BJ (cell line): ENCODE measurements at regions not wholly inside any gene's neighbourhood (a gene's known extent, or its start where the extent isn't known, plus 50 kb on each side); places are given as distances from the start of the nearest gene placed in this dataset.

Source experiments
- CTCF ChIA-PET: fragments of 350-600 bp; formaldehyde crosslinking; extraction: SDS; loops from one replicate; lab custom pipeline; 2021; ENCODE audit warnings: antibody characterized with exemption, inconsistent platforms; lab: Yijun Ruan, JAX
- POLR2A ChIA-PET: fragments of 300-600 bp; sonication (Branson Sonifier 250); formaldehyde crosslinking; extraction: SDS; loops from one replicate; lab custom pipeline; 2021; ENCODE audit warnings: antibody characterized with exemption; lab: Charles Lee
- DNase-seq: peaks from one replicate; pipeline ENCODE4 v3.0.0-alpha.2; 2011; ENCODE audit warnings: low read depth
- H3K27me3 ChIP-seq: 2 replicates; pipeline ENCODE4 v1.6.0; 2011; ENCODE audit warnings: low read length; ENCODE audit not compliant: control insufficient read depth, insufficient read depth
- H3K36me3 ChIP-seq: 2 replicates; pipeline ENCODE4 v1.5.1; 2011; ENCODE audit warnings: low read length; ENCODE audit not compliant: control insufficient read depth, insufficient read depth
- H3K4me3 ChIP-seq: 2 replicates; pipeline ENCODE4 v1.5.1; 2011; ENCODE audit warnings: low read depth, mild to moderate bottlenecking, control low read depth, low read length
- TF ChIP-seq, protein P1 (sequence below): IDR thresholded peaks from 2 replicates; pipeline ENCODE4 v1.5.1; 2011; ENCODE audit warnings: low read depth, mild to moderate bottlenecking, control low read depth, inconsistent platforms, low read length, moderate library complexity; ENCODE audit not compliant: insufficient read depth

DNA sequence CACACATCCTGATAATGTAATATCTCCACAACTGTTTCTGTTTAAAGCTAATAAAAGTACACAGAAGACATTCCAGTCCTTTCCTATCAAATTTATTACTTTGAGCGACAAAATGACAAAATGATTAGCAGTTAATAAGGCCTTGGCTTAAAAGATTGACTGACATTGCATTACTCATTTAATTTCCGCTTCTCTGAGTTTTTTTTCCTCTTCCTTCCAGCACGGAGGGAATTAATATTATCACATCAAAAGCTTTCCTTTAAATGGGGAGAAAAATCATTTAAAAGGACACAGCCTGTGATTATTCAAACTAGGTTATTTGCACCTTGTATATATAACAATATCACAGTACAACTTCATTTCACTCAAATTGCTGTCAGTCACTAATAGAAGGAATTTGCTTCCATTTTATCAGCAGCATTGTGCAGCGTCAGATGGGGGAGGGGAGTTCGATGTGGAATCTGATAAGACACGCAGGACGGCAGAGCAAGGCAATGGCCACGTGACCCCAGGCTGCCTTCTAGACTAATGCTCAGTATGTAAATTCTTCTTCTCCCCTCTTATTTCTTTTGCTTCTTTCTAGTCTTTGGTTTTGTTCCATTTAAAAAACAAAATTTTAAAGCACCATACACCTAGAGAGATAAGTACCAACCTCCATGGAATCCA is 400.5 kb downstream of the IRX1 start:
- ChIA-PET CTCF (no interaction called here), POLR2A (no interaction called here)
- no peak overlapping the region for H3K4me3 ChIP-seq
- no peak for DNase-seq
- no peaks in the 10 kb centered on the region for H3K27me3 ChIP-seq
- TF ChIP-seq, protein P1, sequence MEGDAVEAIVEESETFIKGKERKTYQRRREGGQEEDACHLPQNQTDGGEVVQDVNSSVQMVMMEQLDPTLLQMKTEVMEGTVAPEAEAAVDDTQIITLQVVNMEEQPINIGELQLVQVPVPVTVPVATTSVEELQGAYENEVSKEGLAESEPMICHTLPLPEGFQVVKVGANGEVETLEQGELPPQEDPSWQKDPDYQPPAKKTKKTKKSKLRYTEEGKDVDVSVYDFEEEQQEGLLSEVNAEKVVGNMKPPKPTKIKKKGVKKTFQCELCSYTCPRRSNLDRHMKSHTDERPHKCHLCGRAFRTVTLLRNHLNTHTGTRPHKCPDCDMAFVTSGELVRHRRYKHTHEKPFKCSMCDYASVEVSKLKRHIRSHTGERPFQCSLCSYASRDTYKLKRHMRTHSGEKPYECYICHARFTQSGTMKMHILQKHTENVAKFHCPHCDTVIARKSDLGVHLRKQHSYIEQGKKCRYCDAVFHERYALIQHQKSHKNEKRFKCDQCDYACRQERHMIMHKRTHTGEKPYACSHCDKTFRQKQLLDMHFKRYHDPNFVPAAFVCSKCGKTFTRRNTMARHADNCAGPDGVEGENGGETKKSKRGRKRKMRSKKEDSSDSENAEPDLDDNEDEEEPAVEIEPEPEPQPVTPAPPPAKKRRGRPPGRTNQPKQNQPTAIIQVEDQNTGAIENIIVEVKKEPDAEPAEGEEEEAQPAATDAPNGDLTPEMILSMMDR, result no peak
- no peaks in the 10 kb centered on the region for H3K36me3 ChIP-seq

DNA sequence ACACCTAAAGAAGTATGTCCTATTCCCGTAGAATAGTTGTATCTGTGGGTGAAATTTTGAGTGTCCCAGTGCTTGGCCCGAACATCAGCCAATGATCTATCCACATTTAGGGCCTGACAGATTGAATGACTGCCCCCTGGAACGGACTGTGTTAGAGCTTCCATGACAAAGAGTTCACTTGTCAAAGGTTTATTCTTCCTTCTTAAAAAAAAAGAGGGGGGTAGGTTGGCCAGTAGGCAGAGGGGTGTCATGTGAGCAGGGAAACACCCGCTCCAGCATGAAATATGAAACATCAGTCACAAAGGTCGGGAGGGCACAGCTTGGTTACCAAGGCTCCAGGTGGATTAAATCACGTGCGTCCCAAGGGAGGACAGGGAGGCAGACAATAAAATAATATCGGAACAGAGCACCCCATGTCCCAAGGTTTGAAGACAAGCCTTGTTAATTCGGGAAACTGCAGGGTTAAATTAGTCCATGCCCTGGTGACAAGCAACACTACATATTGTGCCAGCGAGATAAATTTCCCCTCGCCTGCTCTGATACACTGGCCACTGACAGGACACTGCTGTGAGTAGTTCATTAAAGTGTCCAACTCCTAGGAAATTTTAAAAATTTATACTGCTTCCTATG is 401.2 kb downstream of the IRX1 start:
- no peaks in the 10 kb centered on the region for H3K36me3 ChIP-seq
- DNase-seq, result no peak
- H3K27me3 ChIP-seq, result no peaks in the 10 kb centered on the region
- no peak overlapping the region for H3K4me3 ChIP-seq
- ChIA-PET POLR2A (no interaction called here), CTCF (interaction anchor here (0.7 kb wide), 1 partner anchor 11 kb away, joined by 3 read pairs; no protein-coding TSS in a partner anchor)
- TF ChIP-seq, protein P1, result no peak

DNA sequence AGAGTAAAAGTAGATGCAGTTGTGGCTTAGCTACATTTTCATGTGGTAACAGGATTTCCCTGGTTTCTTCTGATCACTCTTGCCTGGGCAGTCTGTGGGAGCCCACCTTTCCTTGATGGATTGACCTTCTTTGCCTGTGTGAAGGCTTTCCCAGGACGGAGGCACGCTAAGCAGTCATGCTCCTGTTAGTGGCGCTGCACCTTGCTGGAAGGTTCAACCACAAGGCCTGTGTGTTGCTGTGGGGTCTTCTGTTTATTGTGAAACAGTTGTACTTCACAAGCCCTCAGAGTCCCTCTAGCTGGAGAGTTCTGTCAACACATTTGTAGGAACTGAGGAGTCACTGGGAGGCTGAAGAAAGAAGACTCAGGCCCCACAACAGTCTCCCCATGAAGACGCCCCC is 402.0 kb downstream of the IRX1 start:
- H3K36me3 ChIP-seq, result no peaks in the 10 kb centered on the region
- no peak overlapping the region for H3K4me3 ChIP-seq
- ChIA-PET POLR2A (no interaction called here), CTCF (interaction anchor here (0.7 kb wide), 1 partner anchor 12 kb away, joined by 3 read pairs; no protein-coding TSS in a partner anchor)
- DNase-seq, result no peak
- TF ChIP-seq, protein P1, result no peak
- no peaks in the 10 kb centered on the region for H3K27me3 ChIP-seq

DNA sequence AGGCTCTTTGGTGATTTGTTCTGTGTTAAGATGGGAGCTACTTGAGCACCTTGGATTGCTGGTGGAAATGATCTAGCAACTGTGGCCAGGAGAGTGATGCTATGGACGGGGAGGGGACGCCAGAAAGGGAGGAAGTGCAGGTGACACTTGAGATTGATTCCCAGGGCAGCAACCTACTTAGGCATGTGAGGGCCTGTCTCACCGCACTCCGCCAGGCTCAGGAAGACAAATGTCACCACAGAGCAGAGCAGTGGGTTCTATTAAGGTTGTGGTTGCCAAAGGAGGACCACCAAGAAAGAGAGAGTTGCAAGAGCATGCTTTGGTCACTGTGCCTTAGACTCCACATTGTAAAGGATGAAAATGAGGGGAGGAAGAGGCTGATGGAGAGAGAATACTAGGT is 404.3 kb downstream of the IRX1 start:
- Histone ChIP-seq H3K27me3 (no peaks in the 10 kb centered on the region), H3K4me3 (no peak overlapping the region), H3K36me3 (no peaks in the 10 kb centered on the region)
- CTCF ChIA-PET, result no interaction called here
- POLR2A ChIA-PET, result no interaction called here
- DNase-seq, result no peak
- TF ChIP-seq, protein P1, result no peak

DNA sequence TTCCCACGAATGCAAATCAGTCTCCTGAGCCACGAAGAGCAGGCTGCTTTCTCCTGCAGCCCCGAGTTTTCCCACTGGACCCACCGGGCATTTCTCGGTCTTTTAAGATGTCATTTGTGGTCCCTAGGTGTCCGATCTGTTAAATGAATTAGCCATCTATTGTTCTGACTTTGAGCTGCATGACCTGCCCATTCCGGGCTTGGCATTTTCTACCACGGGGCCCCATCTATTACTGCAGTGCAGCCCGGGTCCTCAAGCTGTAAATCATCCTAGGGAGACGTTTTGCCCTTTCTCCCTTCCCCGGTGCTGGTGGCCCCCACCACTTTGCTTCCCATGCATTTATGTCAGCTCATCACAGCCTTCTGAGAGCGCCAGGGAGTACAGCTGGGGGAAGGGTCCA is 405.4 kb downstream of the IRX1 start:
- ChIA-PET POLR2A (no interaction called here), CTCF (no interaction called here)
- no peak for DNase-seq
- no peak overlapping the region for H3K4me3 ChIP-seq
- no peaks in the 10 kb centered on the region for H3K27me3 ChIP-seq
- no peaks in the 10 kb centered on the region for H3K36me3 ChIP-seq
- TF ChIP-seq, protein P1, result no peak
